ENCODE measurements at regions not wholly inside any gene's neighbourhood (a gene's known extent, or its start where the extent isn't known, plus 50 kb on each side); places are given as distances from the start of the nearest gene placed in this dataset.

DNA sequence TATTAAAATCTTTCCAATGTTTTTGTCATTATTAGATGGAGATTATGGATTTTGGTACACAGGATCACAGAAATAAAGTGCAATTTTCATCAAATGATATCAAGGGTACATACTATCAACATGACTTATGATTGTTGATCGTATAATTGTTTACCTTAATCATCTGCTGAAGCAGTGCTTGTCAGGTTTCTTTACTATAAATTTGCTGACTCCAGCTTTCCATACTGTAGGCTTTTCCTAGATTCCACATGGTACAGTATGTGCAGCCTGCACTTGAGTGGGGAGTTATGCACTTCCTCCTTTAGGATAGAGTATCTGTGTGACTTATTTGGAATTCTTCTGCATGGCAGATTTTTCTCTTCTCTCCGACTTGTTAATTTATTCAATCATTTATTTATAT lies 187.6 kb upstream of the DPP10 start:
- no peaks in the 10 kb centered on the region for H3K9me3 ChIP-seq
- no peak for TF ChIP-seq POLR2A (IDR thresholded peaks at IDR 0.05)
- TF ChIP-seq, protein P1, sequence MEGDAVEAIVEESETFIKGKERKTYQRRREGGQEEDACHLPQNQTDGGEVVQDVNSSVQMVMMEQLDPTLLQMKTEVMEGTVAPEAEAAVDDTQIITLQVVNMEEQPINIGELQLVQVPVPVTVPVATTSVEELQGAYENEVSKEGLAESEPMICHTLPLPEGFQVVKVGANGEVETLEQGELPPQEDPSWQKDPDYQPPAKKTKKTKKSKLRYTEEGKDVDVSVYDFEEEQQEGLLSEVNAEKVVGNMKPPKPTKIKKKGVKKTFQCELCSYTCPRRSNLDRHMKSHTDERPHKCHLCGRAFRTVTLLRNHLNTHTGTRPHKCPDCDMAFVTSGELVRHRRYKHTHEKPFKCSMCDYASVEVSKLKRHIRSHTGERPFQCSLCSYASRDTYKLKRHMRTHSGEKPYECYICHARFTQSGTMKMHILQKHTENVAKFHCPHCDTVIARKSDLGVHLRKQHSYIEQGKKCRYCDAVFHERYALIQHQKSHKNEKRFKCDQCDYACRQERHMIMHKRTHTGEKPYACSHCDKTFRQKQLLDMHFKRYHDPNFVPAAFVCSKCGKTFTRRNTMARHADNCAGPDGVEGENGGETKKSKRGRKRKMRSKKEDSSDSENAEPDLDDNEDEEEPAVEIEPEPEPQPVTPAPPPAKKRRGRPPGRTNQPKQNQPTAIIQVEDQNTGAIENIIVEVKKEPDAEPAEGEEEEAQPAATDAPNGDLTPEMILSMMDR (IDR thresholded peaks at IDR 0.05): no peak
- no peak overlapping the region for H3K4me3 ChIP-seq (replicated peaks in 1 of 3)
- H3K4me1 ChIP-seq: no peaks in the 10 kb centered on the region
- H3K27me3 ChIP-seq: no peaks in the 10 kb centered on the region
- intact Hi-C loops (cut with DNase I): no loop called here
- H3K27ac ChIP-seq: no peak overlapping the region
- 45 to 94% methylated on average over 2 of the region's 2 CpGs for WGBS, 2 donors
- H3K36me3 ChIP-seq: no peaks in the 10 kb centered on the region
- no peak for DNase-seq

DNA sequence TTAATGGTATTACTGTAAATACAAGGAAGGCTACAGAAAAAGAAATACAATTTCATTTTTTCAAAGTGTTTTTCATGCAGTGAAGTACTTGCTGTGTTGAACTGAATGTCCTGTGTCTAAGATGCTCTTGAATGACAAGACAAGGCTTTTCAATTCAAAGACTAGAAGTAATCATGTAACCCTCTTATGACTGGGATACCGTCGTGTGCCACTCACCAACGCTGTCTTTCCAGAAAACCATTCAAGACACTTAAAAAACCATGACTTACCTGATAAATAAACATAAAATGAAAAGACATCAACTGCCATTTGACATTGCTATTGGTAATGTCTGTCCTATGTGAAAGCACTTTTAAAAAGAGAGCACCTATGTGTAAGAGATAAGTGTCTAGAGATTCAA lies 183.1 kb upstream of the DPP10 start:
- intact Hi-C loops (cut with DNase I): no loop called here

DNA sequence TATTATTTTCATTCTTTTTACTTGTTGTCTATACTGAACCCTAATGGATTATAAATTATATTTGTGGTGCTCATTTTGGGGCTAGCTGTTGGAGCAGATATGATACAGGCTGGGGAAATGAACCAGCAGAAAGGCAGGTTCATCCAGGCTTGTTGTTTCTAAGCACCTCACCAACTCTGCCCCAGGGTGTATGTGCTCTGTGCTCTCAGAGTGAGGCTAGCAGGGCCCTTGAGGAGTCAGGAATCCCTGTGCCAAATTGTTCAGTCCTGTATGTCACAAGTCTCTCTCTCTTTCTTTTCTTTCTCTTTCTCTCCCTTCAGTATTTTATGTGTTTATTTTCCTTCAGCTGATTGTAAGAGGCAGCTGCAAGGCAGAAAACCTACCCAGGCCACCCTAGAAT lies 181.1 kb upstream of the DPP10 start:
- no peaks in the 10 kb centered on the region for H3K36me3 ChIP-seq
- H3K4me1 ChIP-seq: no peaks in the 10 kb centered on the region
- H3K4me3 ChIP-seq (replicated peaks in 1 of 3): no peak overlapping the region
- TF ChIP-seq, protein P1 (IDR thresholded peaks at IDR 0.05): no peak
- TF ChIP-seq POLR2A (IDR thresholded peaks at IDR 0.05): no peak
- no peak overlapping the region for H3K27ac ChIP-seq
- intact Hi-C loops (cut with DNase I): no loop called here
- DNase-seq: peak; percentile 51 to 66
- H3K9me3 ChIP-seq: no peaks in the 10 kb centered on the region
- no peaks in the 10 kb centered on the region for H3K27me3 ChIP-seq

More for the DNA sequence above, 183.1 kb upstream of the DPP10 start:
- Histone ChIP-seq H3K27me3 (no peaks in the 10 kb centered on the region), H3K4me1 (no peaks in the 10 kb centered on the region), H3K27ac (no peak overlapping the region), H3K4me3 (replicated peaks in 1 of 3) (no peak overlapping the region), H3K36me3 (no peaks in the 10 kb centered on the region), H3K9me3 (no peaks in the 10 kb centered on the region)
- no peak for DNase-seq
- whole genome bisulfite sequencing, 2 donors: 78 to 79% methylated on average over 3 of the region's 3 CpGs
- TF ChIP-seq, protein P1 (IDR thresholded peaks at IDR 0.05): no peak
- no peak for TF ChIP-seq POLR2A (IDR thresholded peaks at IDR 0.05)

DNA sequence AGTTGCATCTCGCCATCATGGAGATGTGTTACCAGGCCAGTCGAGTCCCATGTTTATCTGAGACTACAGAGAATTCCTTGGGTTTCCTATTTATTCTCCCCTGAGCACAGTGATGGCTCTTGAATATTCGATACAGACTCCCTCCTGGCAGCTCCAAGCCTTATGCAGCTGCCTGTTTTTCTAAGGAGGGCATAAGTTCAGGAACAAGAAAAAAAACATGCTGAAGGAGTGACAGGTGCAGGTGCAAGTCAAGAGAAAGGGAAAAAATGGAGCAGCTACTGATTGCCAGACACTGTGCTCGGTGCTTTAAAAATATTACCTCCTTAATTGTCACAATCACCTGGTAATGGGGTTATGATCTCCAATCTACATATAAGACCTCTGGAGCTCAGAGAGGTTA lies 177.2 kb upstream of the DPP10 start:
- intact Hi-C loops (cut with DNase I): no loop called here

DNA sequence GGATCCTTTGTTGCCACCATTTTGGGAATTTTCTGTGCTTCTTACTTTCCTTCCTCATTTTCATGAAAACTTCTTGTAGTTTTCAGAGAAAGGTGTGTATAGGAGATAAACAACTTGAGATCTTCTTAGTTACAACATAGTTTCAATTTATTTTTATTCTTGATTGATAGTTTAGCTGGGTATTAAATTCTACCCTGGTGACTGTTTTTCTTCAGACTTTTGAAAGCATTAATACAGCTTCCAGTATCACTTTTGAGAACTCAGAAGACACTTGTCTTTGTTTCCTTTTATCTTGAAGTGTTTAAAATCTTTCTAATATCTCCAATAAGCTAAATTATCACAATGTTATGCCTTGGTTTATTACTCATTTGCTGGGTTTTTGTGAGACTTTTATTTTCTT lies 167.5 kb upstream of the DPP10 start:
- Histone ChIP-seq H3K9me3 (no peaks in the 10 kb centered on the region), H3K4me1 (no peaks in the 10 kb centered on the region), H3K27me3 (no peaks in the 10 kb centered on the region), H3K27ac (no peak overlapping the region), H3K4me3 (replicated peaks in 1 of 3) (no peak overlapping the region), H3K36me3 (no peaks in the 10 kb centered on the region)
- intact Hi-C loops (cut with DNase I): no loop called here
- DNase-seq: no peak
- TF ChIP-seq, protein P1 (IDR thresholded peaks at IDR 0.05): no peak
- TF ChIP-seq POLR2A (IDR thresholded peaks at IDR 0.05): no peak

More for the DNA sequence above, 177.2 kb upstream of the DPP10 start:
- Histone ChIP-seq H3K27me3 (no peaks in the 10 kb centered on the region), H3K9me3 (no peaks in the 10 kb centered on the region), H3K4me3 (replicated peaks in 1 of 3) (no peak overlapping the region), H3K4me1 (no peaks in the 10 kb centered on the region), H3K27ac (no peak overlapping the region), H3K36me3 (no peaks in the 10 kb centered on the region)
- peak; percentile 4 to 6 for DNase-seq
- TF ChIP-seq POLR2A (IDR thresholded peaks at IDR 0.05): no peak
- TF ChIP-seq, protein P1 (IDR thresholded peaks at IDR 0.05): no peak
- WGBS, 2 donors: 32 to 33% methylated on average over 4 of the region's 4 CpGs

Measured in thyroid gland (tissue), 4 donors.